ENCODE measurements at regions not wholly inside any gene's neighbourhood (a gene's known extent, or its start where the extent isn't known, plus 50 kb on each side); places are given as distances from the start of the nearest gene placed in this dataset.

DNA sequence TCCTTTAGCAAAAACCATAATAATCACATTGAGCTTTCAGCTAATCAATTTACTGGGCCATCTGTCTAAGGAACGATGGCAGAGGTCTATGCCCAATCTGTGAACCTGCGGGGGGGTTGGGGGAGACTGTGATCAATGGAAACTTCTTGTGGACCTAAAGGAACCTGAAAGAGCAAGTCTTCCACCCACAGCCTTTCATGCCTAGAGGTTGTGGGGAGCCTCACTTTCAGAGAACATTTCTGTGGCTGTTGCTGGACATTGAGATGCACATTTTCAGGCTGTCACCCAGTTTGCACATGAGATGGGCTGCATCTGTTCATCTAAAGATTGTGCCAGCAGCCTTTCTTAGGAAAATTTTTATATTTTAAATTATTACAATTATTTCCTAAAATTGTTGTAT, 310.0 kb upstream of the SPTLC3 start:
- FAIRE-seq (no peak), DNase-seq (ENCODE audit: low read depth, low spot score) (no peak)
- H4K20me1 ChIP-seq (replicated peaks; ENCODE audit: control insufficient read depth, extremely low read depth, insufficient read depth, low read length), result no peaks in the 10 kb centered on the region
- no peak overlapping the region for H2AFZ ChIP-seq (ENCODE audit: low read depth, low read length)
- peaks cover 13% of the 10 kb centered on the region for H3K9me3 ChIP-seq (replicated peaks; ENCODE audit: control insufficient read depth, insufficient read depth, low read length)
- H3K4me1 ChIP-seq (ENCODE audit: control insufficient read depth, extremely low read depth, insufficient read depth, low read length), result no peaks in the 10 kb centered on the region
- dilution Hi-C loops (cut with MboI; ENCODE audit: extremely low pct_ligation_motif_present, low sequenced_read_pairs) (no loop called here), intact Hi-C loops (cut with micrococcal nuclease) (no loop called here)
- no peak overlapping the region for H3K4me2 ChIP-seq (ENCODE audit: insufficient read depth, low read length)
- H3K79me2 ChIP-seq (ENCODE audit: control insufficient read depth, insufficient read depth, low read length), result no peaks in the 10 kb centered on the region
- ChIA-PET CTCF (no interaction called here), POLR2A (no interaction called here)
- H3K9me1 ChIP-seq (replicated peaks; ENCODE audit: control insufficient read depth, extremely low read depth, insufficient read depth, low read length), result no peaks in the 10 kb centered on the region
- no peak overlapping the region for H3K9ac ChIP-seq (replicated peaks; ENCODE audit: extremely low read depth, insufficient read depth, low read length)
- BruUV-seq (replicated peaks), result no TSS peak
- no peak overlapping the region for H3K4me3 ChIP-seq (replicated peaks in 1 of 3; ENCODE audit: insufficient read depth in 1 of 3, low read depth in 1 of 3, low read length in 3 of 3)
- no peaks in the 10 kb centered on the region for H3K36me3 ChIP-seq (ENCODE audit: control insufficient read depth in 2 of 2, extremely low read depth in 1 of 2, insufficient read depth in 2 of 2, low read length in 2 of 2)
- no peaks in the 10 kb centered on the region for H3K27me3 ChIP-seq (ENCODE audit: control insufficient read depth in 2 of 2, insufficient read depth in 2 of 2, low read length in 2 of 2)
- H3K27ac ChIP-seq (ENCODE audit: insufficient read depth, low read depth, low read length), result no peak overlapping the region
- TF ChIP-seq FOS (IDR thresholded peaks at IDR 0.05; ENCODE audit: borderline replicate concordance, insufficient read depth, low read length) (no peak), CTCF (IDR thresholded peaks at IDR 0.05; ENCODE audit: extremely low read depth in 1 of 2, insufficient read depth in 1 of 2, low read depth in 1 of 2, low read length in 2 of 2) (no peak), POLR2AphosphoS5 (IDR thresholded peaks at IDR 0.05; ENCODE audit: insufficient read depth, low read depth, low read length) (no peak), POLR2A (IDR thresholded peaks at IDR 0.05; ENCODE audit: low read depth, low read length) (no peak), MYC (IDR thresholded peaks at IDR 0.05; ENCODE audit: low read depth, low read length) (no peak), EZH2 (IDR thresholded peaks at IDR 0.05; ENCODE audit: borderline replicate concordance, low read depth, low read length, severe bottlenecking) (no peak), JUN (IDR thresholded peaks at IDR 0.05; ENCODE audit: borderline replicate concordance, insufficient read depth, insufficient read length, low read depth) (no peak), GATA2 (IDR thresholded peaks at IDR 0.05; ENCODE audit: insufficient read depth, insufficient read length, low read depth, low read length) (no peak)
- TF ChIP-seq, protein P1, sequence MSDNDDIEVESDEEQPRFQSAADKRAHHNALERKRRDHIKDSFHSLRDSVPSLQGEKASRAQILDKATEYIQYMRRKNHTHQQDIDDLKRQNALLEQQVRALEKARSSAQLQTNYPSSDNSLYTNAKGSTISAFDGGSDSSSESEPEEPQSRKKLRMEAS (IDR thresholded peaks at IDR 0.05; ENCODE audit: insufficient read depth, insufficient read length), result no peak
